ENCODE measurements at regions not wholly inside any gene's neighbourhood (a gene's known extent, or its start where the extent isn't known, plus 50 kb on each side); places are given as distances from the start of the nearest gene placed in this dataset.

GRCh38 chr7:144957998-144958397 lies 122.1 kb upstream of the TPK1 start:
- TF ChIP-seq CTCF (IDR thresholded peaks at IDR 0.05; ENCODE audit: low read depth, low read length) (no peak), EZH2phosphoT487 (IDR thresholded peaks at IDR 0.05; ENCODE audit: low read depth) (no peak)
